Sciatic nerve (tissue), 2 donors: ENCODE measurements at regions not wholly inside any gene's neighbourhood (a gene's known extent, or its start where the extent isn't known, plus 50 kb on each side); places are given as distances from the start of the nearest gene placed in this dataset.
A peak's percentile ranks its signal among the peaks of the same experiment; 100 is the strongest.
"Not testable (repeated sequence)": the region's sequence is repeated elsewhere in the genome, so short reads cannot be mapped to it uniquely, and the experiment has no call there.

Experiments
- ATAC-seq: fragments of 200-7000 bp; cut with Tn5 transposase; one replicate; pipeline ENCODE4 v1.9.1; 2020; ENCODE audit warnings: mild to moderate bottlenecking, moderate library complexity
- DNase-seq: peaks from one replicate; pipeline ENCODE4 v3.0.0-alpha.2; 2020; ENCODE audit warnings: low spot score
- intact Hi-C: fragments of 100-400 bp; cut with DNase I; formaldehyde crosslinking; loops from one replicate; pipeline ENCODE4 v1.14.2; 2022
- donor health status: DM: no; HTN: no; CAD: no.
- donor health status: DM: no; HTN: no; CAD: no.

- intact Hi-C loops, ATAC-seq, DNase-seq: not testable (repeated sequence)
Observed at GRCh38 chr11:100409267-100409666, 277.8 kb upstream of the ARHGAP42 start.

GRCh38 chr11:100419518-100419917, 267.6 kb upstream of the ARHGAP42 start:
- no peak for DNase-seq
- ATAC-seq = no peak
- intact Hi-C loops = no loop called here

- ATAC-seq (no peak), DNase-seq (no peak)
- intact Hi-C loops = no loop called here
Observed at GRCh38 chr11:100434821-100435641, 252.1 kb upstream of the ARHGAP42 start.

GRCh38 chr11:100438376-100438775, 248.7 kb upstream of the ARHGAP42 start:
- no peak for ATAC-seq
- no peak for DNase-seq
- intact Hi-C loops = no loop called here

- DNase-seq (no peak), ATAC-seq (no peak)
- intact Hi-C loops = no loop called here
Observed at GRCh38 chr11:100441086-100441485, 246.0 kb upstream of the ARHGAP42 start.

- DNase-seq = no peak
- intact Hi-C loops = no loop called here
- no peak for ATAC-seq
Observed at GRCh38 chr11:100442017-100442416, 245.1 kb upstream of the ARHGAP42 start.

GRCh38 chr11:100445231-100445735, 241.8 kb upstream of the ARHGAP42 start:
- DNase-seq (no peak), ATAC-seq (peak; percentile 79)
- intact Hi-C loops = no loop called here

GRCh38 chr11:100451801-100452460, 235.2 kb upstream of the ARHGAP42 start:
- DNase-seq, intact Hi-C loops, ATAC-seq: not testable (repeated sequence)

GRCh38 chr11:100459811-100460210, 227.3 kb upstream of the ARHGAP42 start:
- DNase-seq (no peak), ATAC-seq (no peak)
- intact Hi-C loops = no loop called here

- DNase-seq (no peak), ATAC-seq (no peak)
- intact Hi-C loops = no loop called here
Observed at GRCh38 chr11:100460426-100460825, 226.7 kb upstream of the ARHGAP42 start.

- DNase-seq (no peak), ATAC-seq (no peak)
- intact Hi-C loops = no loop called here
Observed at GRCh38 chr11:100467821-100468508, 219.1 kb upstream of the ARHGAP42 start.

GRCh38 chr11:100469835-100470234, 217.3 kb upstream of the ARHGAP42 start:
- no peak for DNase-seq
- peak; percentile 90 for ATAC-seq
- intact Hi-C loops = no loop called here

GRCh38 chr11:100472727-100473389, 214.2 kb upstream of the ARHGAP42 start:
- no peak for DNase-seq
- no peak for ATAC-seq
- intact Hi-C loops = no loop called here

GRCh38 chr11:100473390-100473740, 213.7 kb upstream of the ARHGAP42 start:
- DNase-seq (no peak), ATAC-seq (no peak)
- intact Hi-C loops = no loop called here

- DNase-seq (no peak), ATAC-seq (no peak)
- intact Hi-C loops = no loop called here
Observed at GRCh38 chr11:100484948-100485347, 202.1 kb upstream of the ARHGAP42 start.

- ATAC-seq (no peak), DNase-seq (no peak)
- intact Hi-C loops = no loop called here
Observed at GRCh38 chr11:100498780-100499179, 188.3 kb upstream of the ARHGAP42 start.

- ATAC-seq = no peak
- intact Hi-C loops = no loop called here
Observed at GRCh38 chr11:100501450-100501849, 185.6 kb upstream of the ARHGAP42 start.

GRCh38 chr11:100512475-100512874, 174.6 kb upstream of the ARHGAP42 start:
- ATAC-seq (no peak), DNase-seq (no peak)
- intact Hi-C loops = no loop called here

More at GRCh38 chr11:100501450-100501849, 185.6 kb upstream of the ARHGAP42 start:
- DNase-seq = no peak

- DNase-seq (no peak), ATAC-seq (no peak)
- intact Hi-C loops = no loop called here
Observed at GRCh38 chr11:100515087-100515486, 172.0 kb upstream of the ARHGAP42 start.
